ENCODE measurements at regions not wholly inside any gene's neighbourhood (a gene's known extent, or its start where the extent isn't known, plus 50 kb on each side); places are given as distances from the start of the nearest gene placed in this dataset.

DNA sequence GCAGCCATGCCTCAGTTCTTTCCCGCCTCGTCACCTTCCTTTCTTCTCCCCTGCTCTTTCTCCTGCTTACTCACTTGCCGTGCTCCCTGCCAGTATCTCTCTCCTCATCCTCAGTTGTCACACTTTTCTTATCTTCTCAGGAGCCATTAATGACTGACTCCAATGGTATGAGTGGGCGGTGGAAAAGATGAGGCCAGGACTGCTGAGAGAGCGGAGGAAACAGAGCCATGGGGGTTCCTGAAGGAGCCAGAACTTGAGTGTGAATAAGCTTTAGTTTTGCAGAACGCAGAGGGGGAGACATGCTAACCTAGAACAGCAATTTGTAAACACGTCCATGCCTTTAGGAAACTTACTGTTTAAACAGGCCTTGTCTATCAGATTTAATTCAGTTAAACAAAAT is 126.5 kb downstream of the CHIC2 start:
- TF ChIP-seq, protein P1, sequence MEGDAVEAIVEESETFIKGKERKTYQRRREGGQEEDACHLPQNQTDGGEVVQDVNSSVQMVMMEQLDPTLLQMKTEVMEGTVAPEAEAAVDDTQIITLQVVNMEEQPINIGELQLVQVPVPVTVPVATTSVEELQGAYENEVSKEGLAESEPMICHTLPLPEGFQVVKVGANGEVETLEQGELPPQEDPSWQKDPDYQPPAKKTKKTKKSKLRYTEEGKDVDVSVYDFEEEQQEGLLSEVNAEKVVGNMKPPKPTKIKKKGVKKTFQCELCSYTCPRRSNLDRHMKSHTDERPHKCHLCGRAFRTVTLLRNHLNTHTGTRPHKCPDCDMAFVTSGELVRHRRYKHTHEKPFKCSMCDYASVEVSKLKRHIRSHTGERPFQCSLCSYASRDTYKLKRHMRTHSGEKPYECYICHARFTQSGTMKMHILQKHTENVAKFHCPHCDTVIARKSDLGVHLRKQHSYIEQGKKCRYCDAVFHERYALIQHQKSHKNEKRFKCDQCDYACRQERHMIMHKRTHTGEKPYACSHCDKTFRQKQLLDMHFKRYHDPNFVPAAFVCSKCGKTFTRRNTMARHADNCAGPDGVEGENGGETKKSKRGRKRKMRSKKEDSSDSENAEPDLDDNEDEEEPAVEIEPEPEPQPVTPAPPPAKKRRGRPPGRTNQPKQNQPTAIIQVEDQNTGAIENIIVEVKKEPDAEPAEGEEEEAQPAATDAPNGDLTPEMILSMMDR (IDR thresholded peaks at IDR 0.05), result no peak
- no peak for TF ChIP-seq POLR2A (IDR thresholded peaks at IDR 0.05)

Measured in tibial nerve (tissue), 3 donors.